H1 (cell line): ENCODE measurements at regions not wholly inside any gene's neighbourhood (a gene's known extent, or its start where the extent isn't known, plus 50 kb on each side); places are given as distances from the start of the nearest gene placed in this dataset.

Source experiments
- CTCF ChIA-PET: fragments of 300-600 bp; sonication (Branson Sonifier 250); formaldehyde crosslinking; loops from one replicate; lab custom pipeline; 2021; ENCODE audit not compliant: partially characterized antibody; lab: Charles Lee
- POLR2A ChIA-PET: fragments of 300-600 bp; sonication (Branson Sonifier 250); formaldehyde crosslinking; loops from one replicate; lab custom pipeline; 2021; ENCODE audit warnings: inconsistent platforms; ENCODE audit not compliant: partially characterized antibody; lab: Charles Lee
- DNase-seq, 2 experiments: peaks; one replicate each; pipeline versions ENCODE4 v3.0.0 to v3.0.0-alpha.2; 2010 to 2022; ENCODE audit warnings: low spot score in 2 of 2, low read depth in 1 of 2, mixed read lengths in 1 of 2
- FAIRE-seq: peaks from 2 replicates; lab custom pipeline; 2011; peaks lifted over from hg19 to GRCh38; lab: Jason Lieb, UNC
- H2AFZ ChIP-seq: 2 replicates; pipeline ENCODE4 v1.8.1; 2012; ENCODE audit warnings: low read length, inconsistent platforms
- H2AK5ac ChIP-seq: 2 replicates; pipeline ENCODE4 v1.6.1; 2013; ENCODE audit warnings: low read depth, low read length
- H2BK120ac ChIP-seq: replicated peaks from 2 replicates; pipeline ENCODE3; 2013; ENCODE audit warnings: low read depth, low read length, inconsistent platforms
- H2BK12ac ChIP-seq: 2 replicates; pipeline ENCODE4 v1.6.1; 2013; ENCODE audit warnings: low read depth, low read length
- H2BK15ac ChIP-seq: 2 replicates; pipeline ENCODE4 v1.6.1; 2013; ENCODE audit warnings: low read length
- H2BK20ac ChIP-seq: 2 replicates; pipeline ENCODE4 v1.6.1; 2013; ENCODE audit warnings: low read length
- H2BK5ac ChIP-seq: 2 replicates; pipeline ENCODE4 v1.6.1; 2013; ENCODE audit warnings: low read depth, low read length
- H3K14ac ChIP-seq: 2 replicates; pipeline ENCODE4 v1.6.1; 2013; ENCODE audit warnings: inconsistent platforms; ENCODE audit not compliant: insufficient read length
- H3K18ac ChIP-seq: 2 replicates; pipeline ENCODE4 v1.6.1; 2013; ENCODE audit warnings: low read length; ENCODE audit errors: extremely low read depth
- H3K23ac ChIP-seq: 2 replicates; pipeline ENCODE4 v1.6.1; 2013; ENCODE audit warnings: inconsistent platforms; ENCODE audit not compliant: insufficient read length
- H3K23me2 ChIP-seq: 2 replicates; pipeline ENCODE4 v1.6.1; 2013; ENCODE audit warnings: low read depth, low read length
- H3K27ac ChIP-seq: 2 replicates; pipeline ENCODE4 v1.6.1; 2011; ENCODE audit warnings: low read depth, low read length, inconsistent platforms
- H3K27me3 ChIP-seq, 4 experiments: replicated peaks in 1 of 4; 1 replicate in 1 of 4; 2 replicates in 3 of 4; pipeline versions ENCODE4 v1.6.1 to v1.8.1; 2011 to 2013; ENCODE audit warnings: low read length in 3 of 4, mild to moderate bottlenecking in 3 of 4, inconsistent platforms in 2 of 4, mixed read lengths in 2 of 4, moderate library complexity in 1 of 4; ENCODE audit not compliant: control insufficient read depth in 3 of 4, insufficient read depth in 3 of 4; ENCODE audit errors: extremely low read depth in 1 of 4
- H3K36me3 ChIP-seq, 4 experiments: 2 replicates each; pipeline versions ENCODE4 v1.6.1 to v1.8.1; 2011 to 2013; ENCODE audit warnings: mild to moderate bottlenecking in 4 of 4, low read length in 3 of 4, moderate library complexity in 2 of 4, control low read depth in 1 of 4, inconsistent platforms in 1 of 4; ENCODE audit not compliant: insufficient read depth in 4 of 4, control insufficient read depth in 2 of 4
- H3K4ac ChIP-seq: replicated peaks from 2 replicates; pipeline ENCODE3; 2013; ENCODE audit warnings: low read length, low read depth, mixed read lengths, inconsistent platforms; ENCODE audit not compliant: insufficient read length
- H3K4me1 ChIP-seq, 4 experiments: replicated peaks in 1 of 4; 1 replicate in 1 of 4; 2 replicates in 3 of 4; pipeline versions ENCODE4 v1.6.1 to v1.8.1; 2011 to 2013; ENCODE audit warnings: low read length in 3 of 4, inconsistent platforms in 2 of 4, mixed read lengths in 1 of 4; ENCODE audit not compliant: insufficient read depth in 4 of 4, control insufficient read depth in 3 of 4
- H3K4me2 ChIP-seq, 2 experiments: 2 replicates each; pipeline versions ENCODE4 v1.6.1 to v1.8.1; 2011 to 2013; ENCODE audit warnings: low read depth in 2 of 2, low read length in 2 of 2, control low read depth in 1 of 2, inconsistent platforms in 1 of 2, mild to moderate bottlenecking in 1 of 2; ENCODE audit not compliant: insufficient read depth in 1 of 2
- H3K4me3 ChIP-seq, 4 experiments: fragments of 200-600, 300-600 bp in 1 of 4; sonication (generic), shearing (Covaris generic), sonication (Bioruptor Twin) in 1 of 4; 2 replicates each; pipeline versions ENCODE4 v1.5.1 to v1.8.1; 2011 to 2016; ENCODE audit warnings: low read length in 4 of 4, low read depth in 3 of 4, control low read depth in 2 of 4, inconsistent platforms in 2 of 4, mild to moderate bottlenecking in 2 of 4, mixed read lengths in 1 of 4, moderate library complexity in 1 of 4; ENCODE audit not compliant: insufficient read depth in 2 of 4; ENCODE audit errors: extremely low read depth in 1 of 4
- H3K56ac ChIP-seq: replicated peaks from 2 replicates; pipeline ENCODE3; 2013; ENCODE audit warnings: low read depth, mild to moderate bottlenecking, mixed read lengths, low read length, inconsistent platforms; ENCODE audit not compliant: insufficient read length
- H3K79me1 ChIP-seq: 2 replicates; pipeline ENCODE4 v1.6.1; 2013; ENCODE audit warnings: low read depth, low read length, control low read depth
- H3K79me2 ChIP-seq, 2 experiments: 2 replicates each; pipeline versions ENCODE4 v1.6.1 to v1.8.1; 2012 to 2013; ENCODE audit warnings: low read length in 2 of 2, mild to moderate bottlenecking in 2 of 2, inconsistent platforms in 1 of 2; ENCODE audit not compliant: insufficient read depth in 2 of 2, control insufficient read depth in 1 of 2
- H3K9ac ChIP-seq, 4 experiments: replicated peaks in 1 of 4; 1 replicate in 1 of 4; 2 replicates in 3 of 4; pipeline versions ENCODE4 v1.6.1 to v1.8.1; 2011 to 2013; ENCODE audit warnings: low read depth in 3 of 4, low read length in 3 of 4, control low read depth in 2 of 4, mild to moderate bottlenecking in 2 of 4, moderate library complexity in 2 of 4, inconsistent platforms in 1 of 4; ENCODE audit errors: extremely low read depth in 1 of 4
- H3K9me3 ChIP-seq, 2 experiments: 2 replicates each; pipeline versions ENCODE4 v1.6.1 to v1.8.1; 2012 to 2013; ENCODE audit warnings: mild to moderate bottlenecking in 2 of 2, moderate library complexity in 2 of 2, control low read depth in 1 of 2, inconsistent platforms in 1 of 2, low read depth in 1 of 2, low read length in 1 of 2, mixed read lengths in 1 of 2; ENCODE audit not compliant: insufficient read depth in 2 of 2
- H4K20me1 ChIP-seq, 2 experiments: replicated peaks in 1 of 2; 2 replicates each; pipeline versions ENCODE3 to v1.8.1; 2011 to 2013; ENCODE audit warnings: inconsistent platforms in 2 of 2, low read length in 2 of 2, mild to moderate bottlenecking in 1 of 2; ENCODE audit not compliant: insufficient read depth in 2 of 2, control insufficient read depth in 1 of 2
- H4K5ac ChIP-seq: 2 replicates; pipeline ENCODE4 v1.6.1; 2013; ENCODE audit warnings: low read length, low read depth, mixed read lengths, inconsistent platforms; ENCODE audit not compliant: insufficient read length
- H4K8ac ChIP-seq: 2 replicates; pipeline ENCODE4 v1.8.0; 2013; ENCODE audit warnings: mild to moderate bottlenecking, moderate library complexity, low read length, inconsistent platforms; ENCODE audit not compliant: insufficient read depth; ENCODE audit errors: extremely low read depth
- H4K91ac ChIP-seq: replicated peaks from 2 replicates; pipeline ENCODE3; 2013; ENCODE audit warnings: low read length, mixed read lengths, inconsistent platforms; ENCODE audit not compliant: insufficient read length
- BRCA1 ChIP-seq: IDR thresholded peaks from 2 replicates; pipeline ENCODE4 v1.6.1; 2012; ENCODE audit warnings: low read depth, low read length, improper control_type of control experiment
- GABPA ChIP-seq: IDR thresholded peaks from 2 replicates; pipeline ENCODE4 v1.6.1; 2011; ENCODE audit warnings: mild to moderate bottlenecking, low read length, moderate library complexity, borderline replicate concordance; ENCODE audit not compliant: insufficient read depth
- NRF1 ChIP-seq: IDR thresholded peaks from 2 replicates; pipeline ENCODE4 v1.6.1; 2011; ENCODE audit warnings: mild to moderate bottlenecking, low read depth, low read length, improper control_type of control experiment
- WGBS, 2 experiments: shearing (Covaris generic) in 1 of 2; methylation state at CpG; one replicate each; pipeline versions ENCODE4 v1.1.6 to v1.1.7; 2013 to 2015; ENCODE audit warnings: low lambda C conversion rate in 2 of 2, mixed read lengths in 2 of 2, inconsistent platforms in 1 of 2, low coverage in 1 of 2, missing lambda C conversion rate in 1 of 2; ENCODE audit not compliant: insufficient replicate concordance in 2 of 2, insufficient coverage in 1 of 2, insufficient read length in 1 of 2; ENCODE audit errors: extremely low coverage in 1 of 2, missing lambda C conversion rate in 1 of 2; 5-methylcytosine and 5-hydroxymethylcytosine counted together

DNA sequence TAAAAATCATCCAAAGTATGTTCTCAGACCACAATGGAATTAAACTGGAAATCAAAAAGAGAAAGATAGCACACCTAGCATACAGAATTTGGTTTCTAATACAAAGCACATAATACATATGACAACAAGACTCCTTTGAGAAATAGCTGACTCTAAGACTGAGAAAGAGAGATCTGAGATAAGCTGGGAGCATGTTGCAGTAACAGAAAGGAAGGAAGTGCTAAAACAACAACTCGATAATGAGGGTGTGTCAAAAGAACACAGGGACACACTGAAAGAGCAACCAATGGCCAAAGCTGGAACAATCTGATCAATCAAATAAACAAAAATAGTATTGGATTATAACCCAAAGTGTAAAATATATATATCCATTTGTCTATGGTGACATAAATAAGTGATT is 586.6 kb downstream of the C4orf33 start:
- H4K91ac ChIP-seq, result no peak overlapping the region
- H2AFZ ChIP-seq, result no peak overlapping the region
- H2BK120ac ChIP-seq, result no peak overlapping the region
- no peak overlapping the region for H3K4me3 ChIP-seq
- H3K9ac ChIP-seq, result no peak overlapping the region
- H3K23me2 ChIP-seq, result no peaks in the 10 kb centered on the region
- no peak overlapping the region for H2BK20ac ChIP-seq
- no peak for FAIRE-seq
- H3K56ac ChIP-seq, result no peak overlapping the region
- CTCF ChIA-PET, result no interaction called here
- H3K4me1 ChIP-seq, result no peaks in the 10 kb centered on the region
- no peaks in the 10 kb centered on the region for H4K20me1 ChIP-seq
- H3K27me3 ChIP-seq, result no peaks in the 10 kb centered on the region
- TF ChIP-seq GABPA (no peak), BRCA1 (no peak), NRF1 (no peak)
- POLR2A ChIA-PET, result no interaction called here
- H2BK15ac ChIP-seq, result no peak overlapping the region
- no peaks in the 10 kb centered on the region for H3K79me2 ChIP-seq
- no peak overlapping the region for H3K14ac ChIP-seq
- H3K4ac ChIP-seq, result no peak overlapping the region
- no peak overlapping the region for H2BK12ac ChIP-seq
- no peak overlapping the region for H3K18ac ChIP-seq
- no peak overlapping the region for H4K5ac ChIP-seq
- no peaks in the 10 kb centered on the region for H3K79me1 ChIP-seq
- no peak overlapping the region for H4K8ac ChIP-seq
- peaks cover 3 to 4% of the 10 kb centered on the region in 2 experiments; a peak in 1 of 4 replicates for H3K9me3 ChIP-seq
- H3K23ac ChIP-seq, result no peak overlapping the region
- no peak overlapping the region for H2BK5ac ChIP-seq
- DNase-seq, result no peak
- H2AK5ac ChIP-seq, result no peak overlapping the region
- H3K36me3 ChIP-seq, result no peaks in the 10 kb centered on the region; a peak in 1 of 8 replicates
- H3K4me2 ChIP-seq, result no peak overlapping the region
- no peak overlapping the region for H3K27ac ChIP-seq
- 100% methylated on average over 1 of the region's 1 CpG; no CpG with 5 or more reads in 1 of the 2 experiments for WGBS, 2 experiments
